NT2/D1 (cell line): ENCODE measurements at regions not wholly inside any gene's neighbourhood (a gene's known extent, or its start where the extent isn't known, plus 50 kb on each side); places are given as distances from the start of the nearest gene placed in this dataset.
A peak's percentile ranks its signal among the peaks of the same experiment; 100 is the strongest.

ENCODE experiments used
- DNase-seq: peaks from one replicate; pipeline ENCODE4 v3.0.0-alpha.2; 2011; ENCODE audit warnings: low read depth, low spot score
- H3K27me3 ChIP-seq: 2 replicates; pipeline ENCODE4 v1.6.0; 2011; ENCODE audit warnings: mild to moderate bottlenecking; ENCODE audit not compliant: insufficient read length, insufficient read depth
- H3K36me3 ChIP-seq: 2 replicates; pipeline ENCODE4 v1.6.1; 2011; ENCODE audit warnings: mild to moderate bottlenecking, low read length, mixed read lengths; ENCODE audit not compliant: insufficient read depth, insufficient read length
- H3K4me1 ChIP-seq: 2 replicates; pipeline ENCODE4 v1.5.1; 2011; ENCODE audit not compliant: insufficient read depth, insufficient read length
- H3K4me3 ChIP-seq: 2 replicates; pipeline ENCODE4 v1.5.1; 2011; ENCODE audit warnings: low read depth; ENCODE audit not compliant: insufficient read length
- H3K9ac ChIP-seq: 2 replicates; pipeline ENCODE4 v1.6.0; 2011; ENCODE audit warnings: low read depth; ENCODE audit not compliant: insufficient read length
- H3K9me3 ChIP-seq: 2 replicates; pipeline ENCODE4 v1.5.1; 2011; ENCODE audit warnings: mild to moderate bottlenecking, low read length; ENCODE audit not compliant: insufficient read depth
- SUZ12 ChIP-seq: IDR thresholded peaks from 2 replicates; pipeline ENCODE4 v1.6.1; 2011; ENCODE audit not compliant: insufficient read length, insufficient read depth; ENCODE audit errors: extremely low read depth
- YY1 ChIP-seq: IDR thresholded peaks from 2 replicates; pipeline ENCODE4 v1.6.1; 2011; ENCODE audit not compliant: insufficient read length, insufficient read depth
- ZNF274 ChIP-seq: IDR thresholded peaks from 2 replicates; pipeline ENCODE4 v1.6.1; 2011; ENCODE audit warnings: mild to moderate bottlenecking, low read depth, low read length

DNA sequence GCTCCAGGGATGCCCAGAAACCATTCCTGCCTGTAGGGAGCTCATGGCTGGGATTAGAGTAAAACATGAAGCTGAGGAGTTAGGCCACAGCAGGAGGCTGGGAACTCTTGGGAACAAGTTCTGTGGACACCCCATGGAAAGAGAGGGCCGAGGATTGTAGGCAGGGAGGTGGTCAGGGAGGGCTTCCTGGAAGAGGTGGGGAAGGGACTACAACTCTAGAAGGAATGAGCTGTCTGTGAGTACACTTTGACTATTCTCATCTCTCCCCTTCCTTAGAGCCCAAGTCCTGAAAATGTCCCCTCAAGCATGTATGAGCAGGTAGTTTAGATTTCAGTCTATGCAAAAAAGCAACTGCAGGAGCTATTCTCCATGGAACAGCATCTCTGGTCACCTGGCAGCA is 139.9 kb upstream of the GLI2 start:
- H3K36me3 ChIP-seq, result no peaks in the 10 kb centered on the region
- TF ChIP-seq YY1 (no peak), ZNF274 (no peak), SUZ12 (no peak)
- no peak for DNase-seq
- no peaks in the 10 kb centered on the region for H3K9me3 ChIP-seq
- no peak overlapping the region for H3K4me3 ChIP-seq
- no peak overlapping the region for H3K9ac ChIP-seq
- H3K27me3 ChIP-seq, result peaks cover 40% of the 10 kb centered on the region
- peaks cover 24% of the 10 kb centered on the region for H3K4me1 ChIP-seq

DNA sequence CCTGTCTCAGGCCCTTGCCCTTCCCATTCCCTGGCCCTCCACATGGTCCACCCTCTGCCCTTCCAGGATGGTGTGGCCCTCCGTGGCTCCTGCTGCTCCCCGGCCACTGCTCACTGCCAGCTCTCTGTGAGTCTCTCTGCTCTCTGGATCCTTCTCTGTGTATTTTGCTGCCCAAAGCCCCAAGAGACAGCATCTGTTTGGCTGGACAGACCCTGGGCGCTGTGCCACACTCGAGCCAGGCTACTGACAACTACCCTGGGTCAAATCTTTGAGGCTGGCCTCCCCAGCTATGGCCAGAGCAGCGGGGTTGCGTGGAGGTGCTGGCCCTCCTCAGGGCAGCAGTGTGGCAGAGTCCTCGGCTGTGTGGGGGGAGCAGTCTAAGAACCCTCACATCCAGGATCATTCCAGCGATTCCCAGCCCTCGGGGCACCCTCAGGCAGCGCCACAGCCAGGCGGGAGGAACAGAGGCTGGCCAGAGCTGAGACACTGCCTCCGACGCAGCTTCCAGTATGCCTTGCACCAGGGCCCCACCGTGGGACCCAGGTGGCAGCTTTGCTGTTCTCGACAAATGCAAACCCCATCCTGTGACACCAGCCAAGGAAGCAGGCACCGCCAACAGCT is 139.4 kb upstream of the GLI2 start:
- H3K36me3 ChIP-seq, result no peaks in the 10 kb centered on the region
- H3K27me3 ChIP-seq, result peaks cover 36% of the 10 kb centered on the region
- no peak overlapping the region for H3K4me3 ChIP-seq
- no peaks in the 10 kb centered on the region for H3K9me3 ChIP-seq
- TF ChIP-seq ZNF274, result no peak
- no peak for TF ChIP-seq SUZ12
- no peak for TF ChIP-seq YY1
- peak overlapping the region; percentile 45 for H3K9ac ChIP-seq
- DNase-seq, result no peak
- H3K4me1 ChIP-seq, result peaks cover 22% of the 10 kb centered on the region

- DNase-seq, result no peak
- Histone ChIP-seq H3K4me3 (no peak overlapping the region), H3K4me1 (peaks cover 20% of the 10 kb centered on the region), H3K36me3 (no peaks in the 10 kb centered on the region), H3K27me3 (peaks cover 28% of the 10 kb centered on the region), H3K9ac (peak overlapping the region; percentile 52), H3K9me3 (no peaks in the 10 kb centered on the region)
- TF ChIP-seq SUZ12 (no peak), YY1 (no peak), ZNF274 (no peak)
Observed at GRCh38 chr2:120596990-120597594, 138.6 kb upstream of the GLI2 start.

- no peak overlapping the region for H3K4me3 ChIP-seq
- no peak for DNase-seq
- TF ChIP-seq YY1 (no peak), SUZ12 (no peak), ZNF274 (no peak)
- no peaks in the 10 kb centered on the region for H3K36me3 ChIP-seq
- peaks cover 23% of the 10 kb centered on the region for H3K27me3 ChIP-seq
- peak overlapping the region; percentile 2 for H3K9ac ChIP-seq
- H3K4me1 ChIP-seq, result peaks cover 20% of the 10 kb centered on the region
- no peaks in the 10 kb centered on the region for H3K9me3 ChIP-seq
Observed at GRCh38 chr2:120597595-120598193, 138.0 kb upstream of the GLI2 start.

- peaks cover 23% of the 10 kb centered on the region for H3K27me3 ChIP-seq
- H3K36me3 ChIP-seq, result no peaks in the 10 kb centered on the region
- no peak overlapping the region for H3K4me3 ChIP-seq
- no peak for DNase-seq
- H3K9ac ChIP-seq, result no peak overlapping the region
- no peaks in the 10 kb centered on the region for H3K9me3 ChIP-seq
- no peak for TF ChIP-seq YY1
- no peak for TF ChIP-seq ZNF274
- TF ChIP-seq SUZ12, result no peak
- peaks cover 19% of the 10 kb centered on the region for H3K4me1 ChIP-seq
Observed at GRCh38 chr2:120598416-120598815, 137.3 kb upstream of the GLI2 start.

GRCh38 chr2:120599072-120599471 is 136.6 kb upstream of the GLI2 start:
- Histone ChIP-seq H3K4me3 (no peak overlapping the region), H3K9ac (no peak overlapping the region), H3K9me3 (no peaks in the 10 kb centered on the region), H3K4me1 (peaks cover 16% of the 10 kb centered on the region), H3K27me3 (peaks cover 20% of the 10 kb centered on the region), H3K36me3 (no peaks in the 10 kb centered on the region)
- no peak for DNase-seq
- TF ChIP-seq SUZ12 (no peak), YY1 (no peak), ZNF274 (no peak)

DNA sequence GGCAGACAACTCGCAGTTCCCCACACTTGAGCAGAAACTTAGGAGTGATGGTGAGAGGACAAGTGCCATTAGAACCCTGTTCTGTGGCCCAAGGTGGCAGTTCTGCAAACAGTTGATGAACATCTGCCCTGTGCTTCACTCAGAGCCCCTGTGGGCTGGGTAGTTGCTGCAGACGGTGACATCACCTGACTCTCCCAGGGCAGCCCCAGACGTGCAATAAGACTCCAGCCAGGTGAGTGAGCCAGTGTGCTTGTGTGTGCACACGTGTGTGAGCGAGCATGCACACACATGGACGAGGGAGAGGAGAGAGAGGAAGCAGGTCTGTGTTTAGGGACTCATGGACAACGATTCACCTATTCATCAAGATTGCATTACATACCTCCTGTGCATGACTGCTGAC is 136.0 kb upstream of the GLI2 start:
- peaks cover 16% of the 10 kb centered on the region for H3K4me1 ChIP-seq
- no peak overlapping the region for H3K4me3 ChIP-seq
- H3K9me3 ChIP-seq, result no peaks in the 10 kb centered on the region
- no peaks in the 10 kb centered on the region for H3K36me3 ChIP-seq
- no peak for DNase-seq
- no peak for TF ChIP-seq ZNF274
- TF ChIP-seq YY1, result no peak
- TF ChIP-seq SUZ12, result no peak
- peaks cover 16% of the 10 kb centered on the region for H3K27me3 ChIP-seq
- H3K9ac ChIP-seq, result no peak overlapping the region
